Esophagus muscularis mucosa (tissue), 4 donors: ENCODE measurements at regions not wholly inside any gene's neighbourhood (a gene's known extent, or its start where the extent isn't known, plus 50 kb on each side); places are given as distances from the start of the nearest gene placed in this dataset.
"Not testable (repeated sequence)": the region's sequence is repeated elsewhere in the genome, so short reads cannot be mapped to it uniquely, and the experiment has no call there.

ENCODE experiments used
- EP300 ChIP-seq: sonication (generic); formaldehyde crosslinking; IDR thresholded peaks from one replicate; pipeline ENCODE4 v1.6.1; 2017; ENCODE audit warnings: antibody characterized with exemption
- POLR2AphosphoS5 ChIP-seq, 2 donors: sonication (generic); formaldehyde crosslinking; IDR thresholded peaks; one replicate each; pipeline ENCODE4 v1.6.1; 2017; ENCODE audit warnings: antibody characterized with exemption in 2 of 2
- TF ChIP-seq, protein P1 (sequence below), 3 experiments: fragments of 200-600 bp in 2 of 3; fragments of 450-650 bp in 1 of 3; sonication (generic) in 2 of 3; IDR thresholded peaks; one replicate each; pipeline ENCODE4 v1.5.1; 2017 to 2019; ENCODE audit warnings: antibody characterized with exemption in 3 of 3, mild to moderate bottlenecking in 2 of 3, moderate library complexity in 1 of 3

DNA sequence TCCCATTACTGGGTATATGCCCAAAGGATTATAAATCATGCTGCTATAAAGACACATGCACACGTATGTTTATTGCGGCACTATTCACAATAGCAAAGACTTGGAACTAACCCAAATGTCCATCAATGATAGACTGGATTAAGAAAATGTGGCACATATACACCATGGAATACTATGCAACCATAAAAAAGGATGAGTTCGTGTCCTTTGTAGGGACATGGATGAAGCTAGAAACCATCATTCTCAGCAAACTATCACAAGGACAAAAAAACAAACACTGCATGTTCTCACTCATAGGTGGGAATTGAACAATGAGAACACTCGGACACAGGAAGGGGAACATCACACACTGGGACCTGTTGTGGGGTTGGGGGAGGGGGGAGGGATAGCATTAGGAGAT lies 188.3 kb downstream of the SPTSSA start:
- TF ChIP-seq EP300; POLR2AphosphoS5 (IDR thresholded peaks at IDR 0.05): not testable (repeated sequence)
- TF ChIP-seq, protein P1, sequence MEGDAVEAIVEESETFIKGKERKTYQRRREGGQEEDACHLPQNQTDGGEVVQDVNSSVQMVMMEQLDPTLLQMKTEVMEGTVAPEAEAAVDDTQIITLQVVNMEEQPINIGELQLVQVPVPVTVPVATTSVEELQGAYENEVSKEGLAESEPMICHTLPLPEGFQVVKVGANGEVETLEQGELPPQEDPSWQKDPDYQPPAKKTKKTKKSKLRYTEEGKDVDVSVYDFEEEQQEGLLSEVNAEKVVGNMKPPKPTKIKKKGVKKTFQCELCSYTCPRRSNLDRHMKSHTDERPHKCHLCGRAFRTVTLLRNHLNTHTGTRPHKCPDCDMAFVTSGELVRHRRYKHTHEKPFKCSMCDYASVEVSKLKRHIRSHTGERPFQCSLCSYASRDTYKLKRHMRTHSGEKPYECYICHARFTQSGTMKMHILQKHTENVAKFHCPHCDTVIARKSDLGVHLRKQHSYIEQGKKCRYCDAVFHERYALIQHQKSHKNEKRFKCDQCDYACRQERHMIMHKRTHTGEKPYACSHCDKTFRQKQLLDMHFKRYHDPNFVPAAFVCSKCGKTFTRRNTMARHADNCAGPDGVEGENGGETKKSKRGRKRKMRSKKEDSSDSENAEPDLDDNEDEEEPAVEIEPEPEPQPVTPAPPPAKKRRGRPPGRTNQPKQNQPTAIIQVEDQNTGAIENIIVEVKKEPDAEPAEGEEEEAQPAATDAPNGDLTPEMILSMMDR (IDR thresholded peaks at IDR 0.05) = not testable (repeated sequence)
